GM23338 (cell line): ENCODE measurements at regions not wholly inside any gene's neighbourhood (a gene's known extent, or its start where the extent isn't known, plus 50 kb on each side); places are given as distances from the start of the nearest gene placed in this dataset.

Experiments
- EZH2 ChIP-seq: fragments of 200-600 bp; sonication (generic); IDR thresholded peaks from one replicate; pipeline ENCODE4 v1.8.0; 2017; ENCODE audit warnings: antibody characterized with exemption, mild to moderate bottlenecking, low read depth; ENCODE audit not compliant: unreplicated experiment
- POLR2AphosphoS5 ChIP-seq: IDR thresholded peaks from 2 replicates; pipeline ENCODE4 v1.6.1; 2016; ENCODE audit warnings: antibody characterized with exemption, low read depth
- TF ChIP-seq, protein P1 (sequence below), 2 experiments: fragments of 200-600 bp in 1 of 2; sonication (generic) in 1 of 2; conservative IDR thresholded peaks; 2 replicates each; pipeline versions ENCODE4 v1.5.1 to v1.6.1; 2016 to 2017; ENCODE audit warnings: antibody characterized with exemption in 2 of 2, low read depth in 2 of 2, mild to moderate bottlenecking in 2 of 2, moderate library complexity in 1 of 2

DNA sequence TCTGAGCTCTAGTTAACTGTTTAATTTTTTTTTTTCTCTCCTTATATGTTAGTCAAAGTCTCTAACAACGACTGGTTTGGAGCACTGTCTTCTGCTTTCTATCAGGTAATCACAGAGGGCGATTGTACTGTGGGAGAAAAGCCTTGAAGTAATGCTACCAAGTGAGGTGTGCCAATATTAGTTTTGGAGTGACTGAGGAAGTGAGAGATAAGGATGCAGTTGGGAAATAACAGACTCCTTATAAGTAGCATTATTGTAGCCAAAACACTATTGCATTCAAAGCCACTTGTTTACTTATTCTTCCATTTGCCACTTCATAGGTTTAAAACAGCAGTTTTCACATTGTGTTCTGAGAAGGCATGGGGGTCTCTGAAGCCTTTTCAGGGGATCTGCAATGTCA is 79.1 kb upstream of the SLC6A14 start:
- TF ChIP-seq, protein P1, sequence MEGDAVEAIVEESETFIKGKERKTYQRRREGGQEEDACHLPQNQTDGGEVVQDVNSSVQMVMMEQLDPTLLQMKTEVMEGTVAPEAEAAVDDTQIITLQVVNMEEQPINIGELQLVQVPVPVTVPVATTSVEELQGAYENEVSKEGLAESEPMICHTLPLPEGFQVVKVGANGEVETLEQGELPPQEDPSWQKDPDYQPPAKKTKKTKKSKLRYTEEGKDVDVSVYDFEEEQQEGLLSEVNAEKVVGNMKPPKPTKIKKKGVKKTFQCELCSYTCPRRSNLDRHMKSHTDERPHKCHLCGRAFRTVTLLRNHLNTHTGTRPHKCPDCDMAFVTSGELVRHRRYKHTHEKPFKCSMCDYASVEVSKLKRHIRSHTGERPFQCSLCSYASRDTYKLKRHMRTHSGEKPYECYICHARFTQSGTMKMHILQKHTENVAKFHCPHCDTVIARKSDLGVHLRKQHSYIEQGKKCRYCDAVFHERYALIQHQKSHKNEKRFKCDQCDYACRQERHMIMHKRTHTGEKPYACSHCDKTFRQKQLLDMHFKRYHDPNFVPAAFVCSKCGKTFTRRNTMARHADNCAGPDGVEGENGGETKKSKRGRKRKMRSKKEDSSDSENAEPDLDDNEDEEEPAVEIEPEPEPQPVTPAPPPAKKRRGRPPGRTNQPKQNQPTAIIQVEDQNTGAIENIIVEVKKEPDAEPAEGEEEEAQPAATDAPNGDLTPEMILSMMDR (conservative IDR thresholded peaks at IDR 0.05; ENCODE audit: low read depth in 2 of 2), result no peak
- no peak for TF ChIP-seq EZH2
- no peak for TF ChIP-seq POLR2AphosphoS5
